Left colon (tissue), 2 donors: ENCODE measurements at regions not wholly inside any gene's neighbourhood (a gene's known extent, or its start where the extent isn't known, plus 50 kb on each side); places are given as distances from the start of the nearest gene placed in this dataset.

Experiments used
- ATAC-seq: fragments of 200-7000 bp; cut with Tn5 transposase; one replicate; pipeline ENCODE4 v1.9.1; 2020; ENCODE audit warnings: mild to moderate bottlenecking, moderate library complexity
- DNase-seq, 2 donors: peaks; one replicate each; pipeline ENCODE4 v3.0.0-alpha.2; 2020
- intact Hi-C, 2 donors: fragments of 100-400 bp; cut with DNase I in 1 of 2; cut with micrococcal nuclease in 1 of 2; formaldehyde crosslinking; loops; one replicate each; pipeline versions ENCODE4 v1.11.2 to v1.14.0; 2022; cut with DNase I, micrococcal nuclease
- donor health status: DM: no; HTN: no; CAD: no.
- donor health status: DM: yes; HTN: yes; CAD: no.

GRCh38 chr13:76225815-76226489, 589.8 kb downstream of the LMO7 start:
- intact Hi-C loops = no loop called here
- ATAC-seq (no peak), DNase-seq (peak; percentile 5 to 26)

- no peak for ATAC-seq
- no peak for DNase-seq
- intact Hi-C loops = no loop called here
Measured at GRCh38 chr13:76223999-76224398, 587.9 kb downstream of the LMO7 start.

DNA sequence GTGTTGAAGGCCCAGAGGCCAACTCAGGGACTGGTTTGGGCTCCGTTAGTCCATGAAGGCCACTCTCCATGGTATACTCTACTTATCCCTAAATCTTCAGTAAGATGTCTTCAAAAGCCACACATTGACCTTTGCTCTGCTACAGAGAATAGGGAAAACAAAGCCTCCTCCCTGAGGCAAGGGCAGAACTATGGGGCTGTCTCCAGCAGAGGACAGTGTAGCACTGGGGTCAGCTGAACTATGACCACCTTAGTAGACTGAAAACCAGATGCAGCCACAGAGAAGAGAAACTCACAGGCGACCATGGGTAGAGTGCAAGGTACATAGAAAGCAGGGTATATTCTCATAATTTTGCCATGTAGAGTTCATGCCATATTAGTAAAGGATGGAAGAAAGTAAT, 587.4 kb downstream of the LMO7 start:
- no peak for DNase-seq
- ATAC-seq = no peak
- intact Hi-C loops = no loop called here

GRCh38 chr13:76222511-76222910, 586.4 kb downstream of the LMO7 start:
- DNase-seq (no peak), ATAC-seq (no peak)
- intact Hi-C loops = no loop called here

DNA sequence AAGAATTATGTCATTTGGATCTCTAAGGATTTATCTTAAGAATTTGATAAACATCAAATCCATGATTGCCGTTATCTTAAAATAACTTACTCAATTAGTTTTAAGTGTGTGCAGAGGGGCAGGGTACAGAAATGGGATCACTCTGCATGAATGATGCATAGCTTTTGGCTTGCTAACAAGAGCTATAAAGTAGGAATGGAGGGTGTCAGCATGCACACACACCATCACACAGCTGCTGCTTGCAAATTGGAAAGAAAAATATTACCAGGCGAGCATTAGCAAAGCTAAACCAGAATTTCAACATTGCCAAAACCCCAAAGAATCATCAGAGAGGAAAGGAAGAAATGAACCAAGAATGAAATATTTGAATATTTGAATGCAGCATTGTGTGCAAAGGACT, 580.6 kb downstream of the LMO7 start:
- intact Hi-C loops = no loop called here
- DNase-seq (no peak), ATAC-seq (no peak)

GRCh38 chr13:76214001-76214400, 577.9 kb downstream of the LMO7 start:
- intact Hi-C loops = no loop called here
- no peak for ATAC-seq
- no peak for DNase-seq

DNA sequence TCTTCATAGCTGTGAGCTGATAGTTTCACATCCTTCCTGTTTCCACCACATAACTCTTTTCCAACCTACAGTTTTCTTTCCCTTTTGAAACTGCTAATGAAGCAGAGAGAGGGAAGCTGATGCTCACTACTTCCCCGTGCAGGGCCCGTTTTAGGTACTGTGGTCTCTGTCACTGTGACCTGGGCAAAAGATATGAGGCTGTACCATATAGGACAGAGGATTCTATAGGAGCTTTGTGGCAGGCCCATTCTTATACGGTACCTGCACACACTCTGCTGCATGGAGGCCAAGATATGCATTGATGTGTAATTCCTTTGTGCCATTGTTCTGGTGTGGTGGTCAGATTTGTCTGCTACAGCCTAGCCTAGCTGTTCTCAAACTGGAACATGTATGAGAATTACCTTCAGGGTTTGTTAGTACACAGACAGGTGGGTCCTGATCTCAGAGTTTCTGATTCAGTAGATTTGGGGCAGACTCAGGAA, 577.3 kb downstream of the LMO7 start:
- no peak for ATAC-seq
- no peak for DNase-seq
- intact Hi-C loops = no loop called here

DNA sequence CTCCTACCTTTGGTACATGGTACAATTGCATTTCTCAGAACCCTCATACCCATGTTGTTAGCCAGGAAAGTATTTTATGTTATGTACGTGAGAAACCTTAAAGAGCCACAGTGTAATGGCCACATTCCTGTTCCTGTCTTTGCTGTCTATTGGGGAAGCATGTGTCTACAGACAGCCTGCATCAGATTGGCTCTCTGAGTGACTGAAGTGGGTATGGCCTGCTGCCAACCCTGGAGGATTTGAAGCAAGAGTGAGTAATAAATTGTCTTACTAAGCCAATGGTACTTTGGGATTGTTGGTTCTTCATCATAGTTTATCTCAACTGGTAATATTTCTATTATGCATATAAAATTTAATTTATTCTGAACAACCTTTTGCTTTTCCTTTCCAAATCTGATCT, 574.1 kb downstream of the LMO7 start:
- no peak for DNase-seq
- intact Hi-C loops = no loop called here
- no peak for ATAC-seq

- no peak for DNase-seq
- no peak for ATAC-seq
- intact Hi-C loops = no loop called here
Measured at GRCh38 chr13:76198568-76199163, 562.5 kb downstream of the LMO7 start.

DNA sequence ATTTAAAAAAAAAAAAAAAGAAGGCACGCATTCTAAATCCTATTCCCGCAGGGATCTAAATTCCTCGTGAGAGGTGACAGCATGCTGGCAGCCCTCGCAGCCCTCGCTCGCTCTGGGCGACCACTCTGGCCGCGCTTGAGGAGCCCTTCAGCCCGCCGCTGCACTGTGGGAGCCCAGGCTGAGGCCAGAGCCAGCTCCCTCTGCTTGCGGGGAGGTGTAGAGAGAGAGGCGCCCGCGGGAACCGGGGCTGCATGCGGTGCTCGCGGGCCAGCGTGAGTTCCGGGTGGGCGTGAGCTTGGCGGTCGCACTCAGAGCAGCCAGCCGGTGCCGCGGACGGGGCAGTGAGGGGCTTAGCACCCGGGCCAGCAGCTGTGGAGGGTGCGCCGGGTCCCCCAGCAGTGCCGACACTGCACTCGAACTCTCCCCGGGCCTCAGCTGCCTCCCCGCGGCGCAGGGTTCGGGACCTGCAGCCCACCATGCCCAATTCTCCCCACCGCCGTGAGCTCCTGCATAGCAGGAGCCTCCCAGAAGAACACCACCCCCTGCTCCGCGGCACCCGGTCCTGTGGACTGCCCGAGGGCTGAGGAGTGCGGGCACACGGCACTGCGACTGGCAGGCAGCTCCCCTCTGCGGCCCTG, 553.9 kb downstream of the LMO7 start:
- no peak for DNase-seq
- ATAC-seq = no peak
- intact Hi-C loops = no loop called here

GRCh38 chr13:76175961-76176725, 540.0 kb downstream of the LMO7 start:
- ATAC-seq (no peak), DNase-seq (no peak)
- intact Hi-C loops = no loop called here

GRCh38 chr13:76168661-76169060, 532.5 kb downstream of the LMO7 start:
- no peak for DNase-seq
- intact Hi-C loops = no loop called here
- ATAC-seq = no peak

DNA sequence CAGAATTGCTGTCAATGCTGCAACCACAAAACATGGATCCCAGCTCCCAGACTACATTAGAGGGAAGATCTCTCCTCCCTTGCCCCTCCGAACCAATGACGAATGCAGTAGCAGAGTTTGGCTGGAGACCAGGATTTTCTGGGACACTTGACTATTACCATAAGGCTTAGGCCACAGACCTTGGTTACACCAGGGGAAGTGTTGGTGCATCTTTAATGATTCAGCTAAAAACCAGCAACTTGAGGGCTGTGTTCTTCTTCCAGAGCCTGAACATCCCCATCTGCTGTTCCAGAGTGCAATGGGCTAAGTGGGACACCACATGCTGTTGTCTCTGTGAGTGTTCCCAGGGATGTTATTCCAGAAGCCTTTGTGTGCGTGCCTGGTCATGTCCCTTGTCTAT, 528.2 kb downstream of the LMO7 start:
- DNase-seq (no peak), ATAC-seq (no peak)
- intact Hi-C loops = no loop called here

DNA sequence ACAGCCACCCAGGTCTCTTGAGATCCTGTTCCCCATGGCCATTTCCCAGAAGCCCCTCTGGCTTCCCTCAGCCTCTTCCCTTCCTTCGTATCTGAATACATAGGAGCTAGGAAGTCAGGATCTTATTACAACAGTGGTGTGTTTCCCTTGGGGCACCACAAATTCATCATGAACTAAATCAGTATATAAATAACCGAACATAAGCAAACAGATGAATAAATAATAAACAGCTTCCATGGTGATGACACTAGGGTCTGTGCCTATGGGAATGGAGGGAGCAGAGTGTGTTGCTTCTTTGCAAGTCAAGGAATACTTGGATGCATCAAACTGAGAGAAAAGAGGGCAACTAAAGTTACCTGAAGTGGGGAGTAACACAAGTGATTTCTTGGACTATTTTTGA, 527.6 kb downstream of the LMO7 start:
- intact Hi-C loops = no loop called here

GRCh38 chr13:76160961-76161925, 525.1 kb downstream of the LMO7 start:
- intact Hi-C loops = no loop called here
- DNase-seq (no peak), ATAC-seq (no peak)

More for the DNA sequence above, 527.6 kb downstream of the LMO7 start:
- no peak for ATAC-seq
- DNase-seq = no peak

DNA sequence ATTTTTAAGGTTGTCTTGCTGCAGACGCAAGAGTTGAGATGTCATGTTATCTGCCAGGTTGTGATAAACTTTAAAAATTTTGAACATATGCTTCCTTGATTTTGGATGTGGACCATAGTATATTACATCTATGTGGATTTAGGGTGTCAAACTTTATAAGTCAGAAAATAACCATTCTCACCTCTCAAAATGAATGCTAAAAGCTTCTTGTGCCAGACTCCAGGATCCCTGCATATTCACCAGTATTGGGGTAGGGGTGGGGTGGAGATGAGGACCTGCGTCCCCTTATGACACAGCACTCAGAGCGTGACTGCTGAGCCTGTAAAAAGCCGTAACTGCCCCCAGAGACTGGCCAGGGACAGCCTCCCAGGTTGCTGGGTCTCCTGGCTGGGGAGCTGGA, 524.4 kb downstream of the LMO7 start:
- intact Hi-C loops = no loop called here
- DNase-seq (no peak), ATAC-seq (no peak)

- DNase-seq (no peak), ATAC-seq (no peak)
- intact Hi-C loops = no loop called here
Measured at GRCh38 chr13:76157926-76158325, 521.8 kb downstream of the LMO7 start.

- ATAC-seq (no peak), DNase-seq (no peak)
- intact Hi-C loops = no loop called here
Measured at GRCh38 chr13:76153239-76153638, 517.1 kb downstream of the LMO7 start.

GRCh38 chr13:76148926-76149325, 512.8 kb downstream of the LMO7 start:
- DNase-seq = no peak
- intact Hi-C loops = no loop called here
- ATAC-seq = no peak
